ENCODE measurements at regions not wholly inside any gene's neighbourhood (a gene's known extent, or its start where the extent isn't known, plus 50 kb on each side); places are given as distances from the start of the nearest gene placed in this dataset.
"Not testable (repeated sequence)": the region's sequence is repeated elsewhere in the genome, so short reads cannot be mapped to it uniquely, and the experiment has no call there.

- no peak overlapping the region for H3K4me2 ChIP-seq
- TF ChIP-seq ZNF114 (CRISPR knock-in tag; IDR thresholded peaks at IDR 0.05): no peak
- H3K79me2 ChIP-seq (replicated peaks; ENCODE audit: insufficient read depth): no peaks in the 10 kb centered on the region
- no peak overlapping the region for H3K4me3 ChIP-seq
- H3F3A ChIP-seq (replicated peaks; ENCODE audit: low read depth): no peaks in the 10 kb centered on the region
- no peaks in the 10 kb centered on the region for H4K20me1 ChIP-seq (replicated peaks; ENCODE audit: insufficient read depth)
- no peaks in the 10 kb centered on the region for H3K36me3 Mint-ChIP-seq (ENCODE audit: low read depth)
- ATAC-seq (no peak), DNase-seq (ENCODE audit: low spot score) (no peak)
- no peaks in the 10 kb centered on the region for H3K27me3 ChIP-seq (ENCODE audit: insufficient read depth)
- H3K4me1 Mint-ChIP-seq: peaks cover 29% of the 10 kb centered on the region
- no peaks in the 10 kb centered on the region; the same call in 2 of the 3 replicates for H3K9me3 Mint-ChIP-seq
- no peaks in the 10 kb centered on the region for H3K36me3 ChIP-seq (ENCODE audit: insufficient read depth)
- H3K4me3 Mint-ChIP-seq: no peak overlapping the region
- H3K27ac ChIP-seq (ENCODE audit: low read depth): no peak overlapping the region
- H3K27ac Mint-ChIP-seq: no peak overlapping the region
- H3K4me1 ChIP-seq (ENCODE audit: insufficient read depth): peaks cover 25% of the 10 kb centered on the region
- H2AFZ ChIP-seq: peak overlapping the region; percentile 83
- no peaks in the 10 kb centered on the region for H3K9me2 ChIP-seq (ENCODE audit: insufficient read depth)
- H3K27me3 Mint-ChIP-seq (ENCODE audit: insufficient read depth, low read depth, poor library complexity): peaks cover 2% of the 10 kb centered on the region
Measured at GRCh38 chr4:154025110-154025509, 236.2 kb upstream of the SFRP2 start.

- peaks cover 16% of the 10 kb centered on the region for H3K4me1 ChIP-seq (ENCODE audit: insufficient read depth)
- Mint-ChIP-seq H3K9me3 (no peaks in the 10 kb centered on the region; the same call in 2 of the 3 replicates), H3K4me1 (peaks cover 22% of the 10 kb centered on the region), H3K36me3 (ENCODE audit: low read depth) (no peaks in the 10 kb centered on the region), H3K27me3 (ENCODE audit: insufficient read depth, low read depth, poor library complexity) (peaks cover 2% of the 10 kb centered on the region), H3K4me3 (no peak overlapping the region), H3K27ac (no peak overlapping the region)
- no peaks in the 10 kb centered on the region for H3K79me2 ChIP-seq (replicated peaks; ENCODE audit: insufficient read depth)
- peak; percentile 94 for ATAC-seq
- no peaks in the 10 kb centered on the region for H3K27me3 ChIP-seq (ENCODE audit: insufficient read depth)
- H3K4me2 ChIP-seq: no peak overlapping the region
- peak; percentile 64 to 68 for TF ChIP-seq CTCF (conservative IDR thresholded peaks at IDR 0.05; ENCODE audit: low read depth in 2 of 2)
- no peak for TF ChIP-seq EZH2 (IDR thresholded peaks at IDR 0.05; ENCODE audit: low read depth, unreplicated experiment)
- DNase-seq (ENCODE audit: low spot score): peak; percentile 63
- H3K27ac ChIP-seq (ENCODE audit: low read depth): no peak overlapping the region
- H3F3A ChIP-seq (replicated peaks; ENCODE audit: low read depth): no peaks in the 10 kb centered on the region
- H3K36me3 ChIP-seq (ENCODE audit: insufficient read depth): no peaks in the 10 kb centered on the region
- H3K4me3 ChIP-seq: no peak overlapping the region
- no peaks in the 10 kb centered on the region for H4K20me1 ChIP-seq (replicated peaks; ENCODE audit: insufficient read depth)
- no peaks in the 10 kb centered on the region for H3K9me2 ChIP-seq (ENCODE audit: insufficient read depth)
- peak overlapping the region; percentile 85; the same call in 1 of the 2 replicates for H2AFZ ChIP-seq
Measured at GRCh38 chr4:154024097-154024694, 235.3 kb upstream of the SFRP2 start.

GRCh38 chr4:154023671-154024070 lies 234.8 kb upstream of the SFRP2 start:
- H3K79me2 ChIP-seq (replicated peaks; ENCODE audit: insufficient read depth); H3K36me3 ChIP-seq (ENCODE audit: insufficient read depth); H3K27ac Mint-ChIP-seq; H3F3A ChIP-seq (replicated peaks; ENCODE audit: low read depth); H4K20me1 ChIP-seq (replicated peaks; ENCODE audit: insufficient read depth); H3K9me3 Mint-ChIP-seq; H3K4me2 ChIP-seq; H3K4me3 Mint-ChIP-seq; H3K9me2 ChIP-seq (ENCODE audit: insufficient read depth); H3K27ac ChIP-seq (ENCODE audit: low read depth); H3K36me3 Mint-ChIP-seq (ENCODE audit: low read depth); H3K27me3 ChIP-seq (ENCODE audit: insufficient read depth); DNase-seq (ENCODE audit: low spot score); H3K27me3 Mint-ChIP-seq (ENCODE audit: insufficient read depth, low read depth, poor library complexity); H3K4me3 ChIP-seq: not testable (repeated sequence)
- H3K4me1 Mint-ChIP-seq: peaks cover 21% of the 10 kb centered on the region
- H2AFZ ChIP-seq: peak overlapping the region; percentile 85
- peak; percentile 25; the same call in 2 of the 3 replicates for ATAC-seq
- H3K4me1 ChIP-seq (ENCODE audit: insufficient read depth): peaks cover 11% of the 10 kb centered on the region; the same call in 1 of the 2 replicates
